SK-N-SH treated with all-trans-retinoic acid at 6 μM for 48 hours (cell line): ENCODE measurements at regions not wholly inside any gene's neighbourhood (a gene's known extent, or its start where the extent isn't known, plus 50 kb on each side); places are given as distances from the start of the nearest gene placed in this dataset.
"Not testable (repeated sequence)": the region's sequence is repeated elsewhere in the genome, so short reads cannot be mapped to it uniquely, and the experiment has no call there.

ENCODE experiments used
- ATAC-seq: fragments of 200-7000 bp; cut with Tn5 transposase; 3 replicates; pipeline ENCODE4 v1.9.1; 2020; ENCODE audit warnings: mild to moderate bottlenecking, moderate library complexity
- ARNTL ChIP-seq: fragments of 450-650 bp; formaldehyde crosslinking; IDR thresholded peaks from 2 replicates; pipeline ENCODE4 v1.5.0; 2020; ENCODE audit warnings: low read depth, mild to moderate bottlenecking, moderate library complexity, borderline replicate concordance
- BACH2 ChIP-seq: fragments of 250-450 bp; sonication (Bioruptor Pico); IDR thresholded peaks from 2 replicates; pipeline ENCODE4 v1.9.0; 2021; ENCODE audit warnings: mild to moderate bottlenecking, borderline replicate concordance
- CSDC2 ChIP-seq: fragments of 250-450 bp; sonication (Bioruptor Pico); IDR thresholded peaks from 2 replicates; pipeline ENCODE4 v1.5.0; 2020; ENCODE audit warnings: mild to moderate bottlenecking, moderate library complexity
- CSRNP3 ChIP-seq: fragments of 250-450 bp; sonication (Bioruptor Pico); IDR thresholded peaks from 2 replicates; pipeline ENCODE4 v1.5.1; 2021; ENCODE audit warnings: mild to moderate bottlenecking, moderate library complexity
- ESRRG ChIP-seq: fragments of 250-450 bp; sonication (Bioruptor Pico); IDR thresholded peaks from 2 replicates; pipeline ENCODE4 v1.6.1; 2021; ENCODE audit warnings: mild to moderate bottlenecking
- GLIS3 ChIP-seq: fragments of 250-450 bp; sonication (Bioruptor Pico); IDR thresholded peaks from 2 replicates; pipeline ENCODE4 v1.5.0; 2020; ENCODE audit warnings: mild to moderate bottlenecking, moderate library complexity
- ISL1 ChIP-seq: fragments of 250-450 bp; sonication (Bioruptor Pico); IDR thresholded peaks from 2 replicates; pipeline ENCODE4 v2.1.2; 2022; ENCODE audit warnings: mild to moderate bottlenecking, moderate library complexity
- OSR1 ChIP-seq: fragments of 250-450 bp; sonication (Bioruptor Pico); IDR thresholded peaks from 2 replicates; pipeline ENCODE4 v1.8.0; 2022; ENCODE audit warnings: moderate library complexity, mild to moderate bottlenecking, inconsistent platforms
- PATZ1 ChIP-seq: fragments of 250-450 bp; sonication (Bioruptor Pico); IDR thresholded peaks from 2 replicates; pipeline ENCODE4 v1.8.0; 2020; ENCODE audit warnings: mild to moderate bottlenecking, moderate library complexity, borderline replicate concordance
- PPARA ChIP-seq: fragments of 250-450 bp; sonication (Bioruptor Pico); IDR thresholded peaks from 2 replicates; pipeline ENCODE4 v1.5.0; 2020; ENCODE audit warnings: mild to moderate bottlenecking, borderline replicate concordance
- RARB ChIP-seq: fragments of 250-450 bp; sonication (Bioruptor Pico); IDR thresholded peaks from 2 replicates; pipeline ENCODE4 v1.8.0; 2021; ENCODE audit warnings: mild to moderate bottlenecking, moderate library complexity
- SNAI2 ChIP-seq: fragments of 250-450 bp; sonication (Bioruptor Pico); IDR thresholded peaks from 2 replicates; pipeline ENCODE4 v1.5.0; 2020; ENCODE audit warnings: mild to moderate bottlenecking, moderate library complexity
- TCF4 ChIP-seq: fragments of 250-450 bp; sonication (Bioruptor Pico); IDR thresholded peaks from 2 replicates; pipeline ENCODE4 v1.8.0; 2021; ENCODE audit warnings: mild to moderate bottlenecking, moderate library complexity, borderline replicate concordance
- TOX ChIP-seq: fragments of 250-450 bp; sonication (Bioruptor Pico); IDR thresholded peaks from 2 replicates; pipeline ENCODE4 v1.8.0; 2021; ENCODE audit warnings: mild to moderate bottlenecking, moderate library complexity, borderline replicate concordance
- TSHZ2 ChIP-seq: fragments of 250-450 bp; sonication (Bioruptor Pico); IDR thresholded peaks from 2 replicates; pipeline ENCODE4 v1.5.0; 2020; ENCODE audit warnings: mild to moderate bottlenecking, moderate library complexity
- ZC3H10 ChIP-seq: fragments of 250-450 bp; sonication (Bioruptor Pico); IDR thresholded peaks from 2 replicates; pipeline ENCODE4 v1.5.1; 2021; ENCODE audit warnings: mild to moderate bottlenecking, moderate library complexity
- ZFP3 ChIP-seq: fragments of 250-450 bp; sonication (Bioruptor Pico); IDR thresholded peaks from 2 replicates; pipeline ENCODE4 v1.5.0; 2020; ENCODE audit warnings: mild to moderate bottlenecking, moderate library complexity
- ZFP30 ChIP-seq: fragments of 450-650 bp; formaldehyde crosslinking; IDR thresholded peaks from 2 replicates; pipeline ENCODE4 v1.5.0; 2022; ENCODE audit warnings: mild to moderate bottlenecking, moderate library complexity
- ZNF565 ChIP-seq: fragments of 450-650 bp; formaldehyde crosslinking; conservative IDR thresholded peaks from 2 replicates; pipeline ENCODE4 v1.5.0; 2020; ENCODE audit warnings: low read depth, mild to moderate bottlenecking, moderate library complexity
- ZNF70 ChIP-seq: fragments of 450-650 bp; formaldehyde crosslinking; IDR thresholded peaks from 2 replicates; pipeline ENCODE4 v1.5.0; 2020; ENCODE audit warnings: mild to moderate bottlenecking, moderate library complexity

- no peak for ATAC-seq
- TF ChIP-seq TCF4 (CRISPR knock-in tag) (no peak), ZNF565 (no peak), OSR1 (CRISPR knock-in tag) (no peak), RARB (no peak), CSRNP3 (CRISPR knock-in tag) (no peak), GLIS3 (CRISPR knock-in tag) (no peak), SNAI2 (CRISPR knock-in tag) (no peak), BACH2 (CRISPR knock-in tag) (no peak), ISL1 (CRISPR knock-in tag) (no peak), CSDC2 (CRISPR knock-in tag) (no peak), TOX (CRISPR knock-in tag) (no peak), ZC3H10 (CRISPR knock-in tag) (no peak)
These were observed 616.4 kb downstream of the CDH8 start for GRCh38 chr16:61419791-61420190.

GRCh38 chr16:61418802-61419201 lies 617.4 kb downstream of the CDH8 start:
- not testable (repeated sequence) for ATAC-seq

- TF ChIP-seq ZNF70 (CRISPR knock-in tag) (no peak), ZFP30 (CRISPR knock-in tag) (no peak), BACH2 (CRISPR knock-in tag) (no peak), ARNTL (CRISPR knock-in tag) (no peak), PPARA (CRISPR knock-in tag) (no peak), TCF4 (CRISPR knock-in tag) (no peak), ZFP3 (CRISPR knock-in tag) (no peak), ZNF565 (no peak)
- ATAC-seq, result no peak
These were observed 621.1 kb downstream of the CDH8 start for GRCh38 chr16:61415126-61415525.

GRCh38 chr16:61413021-61413420 lies 623.2 kb downstream of the CDH8 start:
- no peak for TF ChIP-seq ESRRG
- TF ChIP-seq CSDC2 (CRISPR knock-in tag), result no peak
- TF ChIP-seq ZC3H10 (CRISPR knock-in tag), result no peak
- no peak for TF ChIP-seq CSRNP3 (CRISPR knock-in tag)
- no peak for TF ChIP-seq TCF4 (CRISPR knock-in tag)
- TF ChIP-seq OSR1 (CRISPR knock-in tag), result no peak
- no peak for TF ChIP-seq RARB
- TF ChIP-seq, all 23 proteins: peak for 0

GRCh38 chr16:61412562-61412961 lies 623.7 kb downstream of the CDH8 start:
- no peak for ATAC-seq
- TF ChIP-seq OSR1 (CRISPR knock-in tag) (no peak), ZNF565 (no peak), ZFP3 (CRISPR knock-in tag) (no peak), TSHZ2 (no peak), ISL1 (CRISPR knock-in tag) (no peak), PPARA (CRISPR knock-in tag) (no peak), GLIS3 (CRISPR knock-in tag) (no peak), ZNF70 (CRISPR knock-in tag) (no peak), TCF4 (CRISPR knock-in tag) (no peak), TOX (CRISPR knock-in tag) (no peak), ZC3H10 (CRISPR knock-in tag) (no peak), RARB (no peak)

More at GRCh38 chr16:61413021-61413420, 623.2 kb downstream of the CDH8 start:
- no peak for ATAC-seq

GRCh38 chr16:61409604-61410003 lies 626.6 kb downstream of the CDH8 start:
- ATAC-seq, result no peak
- no peak for TF ChIP-seq ISL1 (CRISPR knock-in tag)
- TF ChIP-seq ZFP3 (CRISPR knock-in tag), result no peak
- TF ChIP-seq PATZ1 (CRISPR knock-in tag), result no peak
- no peak for TF ChIP-seq GLIS3 (CRISPR knock-in tag)
